PC-3 (cell line): ENCODE measurements at regions not wholly inside any gene's neighbourhood (a gene's known extent, or its start where the extent isn't known, plus 50 kb on each side); places are given as distances from the start of the nearest gene placed in this dataset.

Experiments
- ATAC-seq: fragments of 200-7000 bp; cut with Tn5 transposase; 2 replicates; pipeline ENCODE4 v1.9.1; 2020; ENCODE audit warnings: mild to moderate bottlenecking, moderate library complexity
- BruUV-seq: library from RNA; stranded (reverse); fragments of 400-500 nt; replicated peaks from 2 replicates; lab custom pipeline; 2021; lab: Mats Ljungman, UMichigan
- CTCF ChIA-PET: fragments of 300-600 bp; sonication (Branson Sonifier 250); formaldehyde crosslinking; loops from one replicate; lab custom pipeline; 2022; ENCODE audit warnings: antibody characterized with exemption; lab: Charles Lee
- POLR2A ChIA-PET: fragments of 300-600 bp; sonication (Branson Sonifier 250); formaldehyde crosslinking; loops from one replicate; lab custom pipeline; 2022; ENCODE audit warnings: antibody characterized with exemption; ENCODE audit not compliant: unreplicated experiment; lab: Charles Lee
- DNase-seq: peaks from one replicate; pipeline ENCODE4 v3.0.0-alpha.2; 2015
- H2AFZ ChIP-seq: fragments of 300-600 bp; sonication (generic); 2 replicates; pipeline ENCODE4 v1.6.0; 2016; ENCODE audit warnings: antibody characterized with exemption, low read length
- H3F3A ChIP-seq: fragments of 300-600 bp; sonication (generic); one replicate; pipeline ENCODE4 v1.6.0; 2017; ENCODE audit warnings: antibody characterized with exemption, low read length, control low read depth, mild to moderate bottlenecking; ENCODE audit not compliant: unreplicated experiment
- H3K27ac ChIP-seq: fragments of 300-600 bp; sonication (generic); 2 replicates; pipeline ENCODE4 v1.5.1; 2016; ENCODE audit warnings: mild to moderate bottlenecking, low read length
- H3K27me3 ChIP-seq: fragments of 300-600 bp; sonication (generic); 2 replicates; pipeline ENCODE4 v1.6.1; 2016; ENCODE audit warnings: low read length, mixed read lengths
- H3K36me3 ChIP-seq: fragments of 300-600 bp; sonication (generic); 2 replicates; pipeline ENCODE4 v1.6.1; 2016; ENCODE audit warnings: low read depth, mixed run types, low read length, mixed read lengths
- H3K4me1 ChIP-seq: fragments of 300-600 bp; sonication (generic); 2 replicates; pipeline ENCODE4 v1.5.1; 2016; ENCODE audit warnings: low read length; ENCODE audit not compliant: insufficient read depth
- H3K4me2 ChIP-seq: fragments of 300-600 bp; sonication (generic); 2 replicates; pipeline ENCODE4 v1.6.0; 2016; ENCODE audit warnings: low read length
- H3K4me3 ChIP-seq: fragments of 300-600 bp; sonication (generic); 2 replicates; pipeline ENCODE4 v1.5.1; 2016; ENCODE audit warnings: mild to moderate bottlenecking, low read length, mixed read lengths
- H3K79me2 ChIP-seq: fragments of 300-600 bp; sonication (generic); 2 replicates; pipeline ENCODE4 v1.6.1; 2017; ENCODE audit warnings: low read length, mixed read lengths
- H3K9ac ChIP-seq: fragments of 300-600 bp; sonication (generic); 2 replicates; pipeline ENCODE4 v1.6.0; 2016; ENCODE audit warnings: mild to moderate bottlenecking, low read length
- H3K9me2 ChIP-seq: fragments of 300-600 bp; sonication (generic); replicated peaks from 2 replicates; pipeline ENCODE4 v1.6.1; 2016; ENCODE audit warnings: mixed run types, low read length, mixed read lengths
- H3K9me3 ChIP-seq: fragments of 300-600 bp; sonication (generic); 2 replicates; pipeline ENCODE4 v1.6.1; 2016; ENCODE audit warnings: low read length, mixed read lengths
- H4K20me1 ChIP-seq: fragments of 300-600 bp; sonication (generic); 2 replicates; pipeline ENCODE4 v1.6.1; 2016; ENCODE audit warnings: low read length, mixed read lengths
- CTCF ChIP-seq: fragments of 300-600 bp; sonication (generic); conservative IDR thresholded peaks from 2 replicates; pipeline ENCODE4 v1.5.1; 2017; ENCODE audit warnings: antibody characterized with exemption, low read depth, mild to moderate bottlenecking, low read length
- EZH2 ChIP-seq: fragments of 300-600 bp; sonication (generic); IDR thresholded peaks from one replicate; pipeline ENCODE4 v1.6.1; 2017; ENCODE audit warnings: antibody characterized with exemption, mild to moderate bottlenecking, low read length; ENCODE audit not compliant: unreplicated experiment
- EZH2phosphoT487 ChIP-seq: fragments of 300-600 bp; sonication (generic); IDR thresholded peaks from 2 replicates; pipeline ENCODE4 v1.6.1; 2018; ENCODE audit warnings: mild to moderate bottlenecking, antibody characterized with exemption, low read length, borderline replicate concordance
- intact Hi-C: fragments of 100-400 bp; cut with micrococcal nuclease; formaldehyde crosslinking; loops from 2 replicates; pipeline ENCODE4 v1.9.0; 2023

GRCh38 chr5:128836571-128836970 lies 128.7 kb upstream of the SLC27A6 start:
- Histone ChIP-seq H2AFZ (no peak overlapping the region), H3F3A (no peaks in the 10 kb centered on the region), H3K9ac (no peak overlapping the region), H3K4me1 (no peaks in the 10 kb centered on the region), H3K79me2 (no peaks in the 10 kb centered on the region), H3K36me3 (no peaks in the 10 kb centered on the region), H3K9me3 (no peaks in the 10 kb centered on the region), H3K4me3 (no peak overlapping the region), H3K4me2 (no peak overlapping the region), H3K27ac (no peak overlapping the region), H3K9me2 (no peaks in the 10 kb centered on the region), H3K27me3 (no peaks in the 10 kb centered on the region), H4K20me1 (no peaks in the 10 kb centered on the region)
- intact Hi-C loops, result no loop called here
- TF ChIP-seq EZH2 (no peak), CTCF (no peak), EZH2phosphoT487 (no peak)
- DNase-seq (no peak), ATAC-seq (no peak)
- POLR2A ChIA-PET, result no interaction called here
- CTCF ChIA-PET, result no interaction called here
- BruUV-seq, result no TSS peak

- CTCF ChIA-PET, result no interaction called here
- no TSS peak for BruUV-seq
These were observed 126.7 kb upstream of the SLC27A6 start for GRCh38 chr5:128838623-128839022.

More at GRCh38 chr5:128838623-128839022, 126.7 kb upstream of the SLC27A6 start:
- Histone ChIP-seq H2AFZ (no peak overlapping the region), H3K27ac (no peak overlapping the region), H3K27me3 (no peaks in the 10 kb centered on the region), H3K4me1 (no peaks in the 10 kb centered on the region), H3K9me3 (no peaks in the 10 kb centered on the region), H3K9me2 (no peaks in the 10 kb centered on the region), H3K9ac (no peak overlapping the region), H3K4me3 (no peak overlapping the region), H3K4me2 (no peak overlapping the region), H4K20me1 (no peaks in the 10 kb centered on the region), H3K36me3 (no peaks in the 10 kb centered on the region), H3K79me2 (no peaks in the 10 kb centered on the region), H3F3A (no peaks in the 10 kb centered on the region)
- intact Hi-C loops, result no loop called here
- DNase-seq (no peak), ATAC-seq (no peak)
- POLR2A ChIA-PET, result no interaction called here
- no peak for TF ChIP-seq EZH2
- no peak for TF ChIP-seq EZH2phosphoT487
- no peak for TF ChIP-seq CTCF
